ENCODE measurements at regions not wholly inside any gene's neighbourhood (a gene's known extent, or its start where the extent isn't known, plus 50 kb on each side); places are given as distances from the start of the nearest gene placed in this dataset.
A peak's percentile ranks its signal among the peaks of the same experiment; 100 is the strongest.

DNA sequence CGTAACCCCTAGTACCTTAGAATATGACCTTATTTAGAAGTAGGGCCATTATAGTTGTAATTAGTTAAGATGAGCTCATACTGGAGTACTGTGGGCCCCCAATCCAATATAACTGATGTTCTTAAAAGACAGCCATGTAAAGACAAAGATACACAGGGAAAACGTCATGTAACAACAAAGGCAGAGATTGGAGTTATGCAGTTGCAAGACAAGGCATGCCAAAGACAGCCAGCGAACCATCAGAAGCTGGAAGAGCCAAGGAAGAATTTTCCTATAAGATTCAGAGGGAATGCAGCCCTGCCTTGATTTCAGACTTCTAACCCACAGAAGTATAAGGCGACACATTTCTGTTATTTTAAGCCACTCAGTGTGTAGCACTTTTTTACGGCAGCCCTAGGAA lies 55.9 kb upstream of the TLK1 start:
- Mint-ChIP-seq H3K4me1 (peaks cover 21% of the 10 kb centered on the region), H3K27ac (no peak overlapping the region), H3K9me3 (peaks cover 21% of the 10 kb centered on the region), H3K27me3 (ENCODE audit: insufficient read depth) (no peaks in the 10 kb centered on the region), H3K36me3 (ENCODE audit: low read depth) (peaks cover 2% of the 10 kb centered on the region), H3K4me3 (no peak overlapping the region)
- WGBS, 2 experiments (ENCODE audit: insufficient coverage in 1 of 2, insufficient read length in 1 of 2), result 72 to 83% methylated on average over 5 of the region's 5 CpGs
- Histone ChIP-seq H3K36me3 (ENCODE audit: control insufficient read depth, insufficient read depth, low read length) (no peaks in the 10 kb centered on the region), H3K27ac (ENCODE audit: low read depth, low read length) (no peak overlapping the region), H3K4me1 (ENCODE audit: control insufficient read depth, insufficient read depth, low read length) (no peaks in the 10 kb centered on the region), H3K27me3 (ENCODE audit: control insufficient read depth, insufficient read depth, low read length, poor library complexity, severe bottlenecking) (no peaks in the 10 kb centered on the region), H3K9ac (ENCODE audit: extremely low read depth, low read length, poor library complexity, severe bottlenecking) (no peak overlapping the region), H3K9me3 (ENCODE audit: control insufficient read depth, low read length) (peaks cover 17% of the 10 kb centered on the region), H3K4me3 (ENCODE audit: low read length) (no peak overlapping the region)
- TF ChIP-seq, protein P1, sequence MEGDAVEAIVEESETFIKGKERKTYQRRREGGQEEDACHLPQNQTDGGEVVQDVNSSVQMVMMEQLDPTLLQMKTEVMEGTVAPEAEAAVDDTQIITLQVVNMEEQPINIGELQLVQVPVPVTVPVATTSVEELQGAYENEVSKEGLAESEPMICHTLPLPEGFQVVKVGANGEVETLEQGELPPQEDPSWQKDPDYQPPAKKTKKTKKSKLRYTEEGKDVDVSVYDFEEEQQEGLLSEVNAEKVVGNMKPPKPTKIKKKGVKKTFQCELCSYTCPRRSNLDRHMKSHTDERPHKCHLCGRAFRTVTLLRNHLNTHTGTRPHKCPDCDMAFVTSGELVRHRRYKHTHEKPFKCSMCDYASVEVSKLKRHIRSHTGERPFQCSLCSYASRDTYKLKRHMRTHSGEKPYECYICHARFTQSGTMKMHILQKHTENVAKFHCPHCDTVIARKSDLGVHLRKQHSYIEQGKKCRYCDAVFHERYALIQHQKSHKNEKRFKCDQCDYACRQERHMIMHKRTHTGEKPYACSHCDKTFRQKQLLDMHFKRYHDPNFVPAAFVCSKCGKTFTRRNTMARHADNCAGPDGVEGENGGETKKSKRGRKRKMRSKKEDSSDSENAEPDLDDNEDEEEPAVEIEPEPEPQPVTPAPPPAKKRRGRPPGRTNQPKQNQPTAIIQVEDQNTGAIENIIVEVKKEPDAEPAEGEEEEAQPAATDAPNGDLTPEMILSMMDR (conservative IDR thresholded peaks at IDR 0.05), result no peak
- DNase-seq, result no peak

DNA sequence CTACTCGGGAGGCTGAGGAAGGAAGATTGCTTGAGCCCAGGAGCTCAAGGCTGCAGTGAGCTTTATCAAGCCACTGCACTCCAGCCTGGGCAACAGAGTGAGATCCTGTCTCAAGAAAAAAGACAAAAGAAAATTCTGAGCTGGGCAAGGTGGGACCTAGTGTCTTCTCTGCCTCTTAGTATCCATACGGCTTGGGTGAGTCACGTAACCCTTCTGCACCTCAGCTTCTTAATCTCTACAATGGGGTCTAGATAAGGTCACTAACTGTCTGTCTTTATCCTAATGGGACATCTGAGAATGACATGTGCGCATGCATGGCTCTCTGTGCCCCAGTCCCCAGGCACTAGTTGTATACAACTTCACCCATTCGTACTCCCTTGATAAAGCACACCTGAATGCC lies 53.4 kb upstream of the TLK1 start:
- Histone ChIP-seq H3K4me1 (ENCODE audit: control insufficient read depth, insufficient read depth, low read length) (peaks cover 3% of the 10 kb centered on the region), H3K27ac (ENCODE audit: low read depth, low read length) (no peak overlapping the region), H3K9ac (ENCODE audit: extremely low read depth, low read length, poor library complexity, severe bottlenecking) (no peak overlapping the region), H3K27me3 (ENCODE audit: control insufficient read depth, insufficient read depth, low read length, poor library complexity, severe bottlenecking) (no peaks in the 10 kb centered on the region), H3K4me3 (ENCODE audit: low read length) (no peak overlapping the region), H3K9me3 (ENCODE audit: control insufficient read depth, low read length) (peaks cover 14% of the 10 kb centered on the region), H3K36me3 (ENCODE audit: control insufficient read depth, insufficient read depth, low read length) (no peaks in the 10 kb centered on the region)
- Mint-ChIP-seq H3K27me3 (ENCODE audit: insufficient read depth) (no peaks in the 10 kb centered on the region), H3K9me3 (peaks cover 18% of the 10 kb centered on the region), H3K4me1 (peaks cover 37% of the 10 kb centered on the region), H3K4me3 (no peak overlapping the region), H3K36me3 (ENCODE audit: low read depth) (peaks cover 2% of the 10 kb centered on the region), H3K27ac (no peak overlapping the region)
- DNase-seq, result no peak
- TF ChIP-seq, protein P1 (conservative IDR thresholded peaks at IDR 0.05), result no peak
- 93 to 97% methylated on average over 3 to 5 of the region's 5 CpGs for WGBS, 2 experiments (ENCODE audit: insufficient coverage in 1 of 2, insufficient read length in 1 of 2)

DNA sequence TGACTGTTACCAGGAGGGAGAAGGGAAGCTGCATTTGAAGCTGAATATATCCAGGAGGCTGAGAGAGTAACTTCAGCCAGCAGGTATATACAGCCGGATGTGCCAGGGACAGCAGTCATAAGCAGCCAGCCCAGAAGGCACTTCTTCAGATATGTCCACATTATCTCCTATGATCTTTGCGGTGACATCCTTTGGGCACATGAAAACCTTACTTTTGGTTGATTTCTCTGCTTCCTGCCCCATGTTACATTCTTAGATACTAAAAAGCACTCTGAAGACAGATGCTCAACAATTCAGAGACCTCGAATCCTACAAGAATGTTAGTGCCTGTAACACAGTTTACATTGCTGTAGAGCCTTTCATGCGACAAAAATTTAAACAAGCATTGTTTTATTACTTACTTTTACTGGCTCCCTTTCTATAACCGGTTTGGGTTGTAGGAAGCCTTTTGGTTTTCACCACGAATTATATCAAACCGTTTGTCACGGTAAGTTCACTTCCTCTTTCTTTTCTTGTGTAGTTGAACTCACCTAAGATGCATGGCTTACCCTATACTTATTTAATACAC lies 50.3 kb upstream of the TLK1 start:
- peaks cover 3% of the 10 kb centered on the region for H3K4me1 ChIP-seq (ENCODE audit: control insufficient read depth, insufficient read depth, low read length)
- H3K9me3 ChIP-seq (ENCODE audit: control insufficient read depth, low read length), result peaks cover 6% of the 10 kb centered on the region
- Mint-ChIP-seq H3K27ac (peak overlapping the region; percentile 45), H3K4me3 (peak overlapping the region; percentile 18), H3K36me3 (ENCODE audit: low read depth) (no peaks in the 10 kb centered on the region), H3K27me3 (ENCODE audit: insufficient read depth) (no peaks in the 10 kb centered on the region), H3K9me3 (peaks cover 3% of the 10 kb centered on the region), H3K4me1 (peaks cover 30% of the 10 kb centered on the region)
- no peak for DNase-seq
- H3K27me3 ChIP-seq (ENCODE audit: control insufficient read depth, insufficient read depth, low read length, poor library complexity, severe bottlenecking), result no peaks in the 10 kb centered on the region
- TF ChIP-seq, protein P1 (conservative IDR thresholded peaks at IDR 0.05), result no peak
- no peak overlapping the region for H3K27ac ChIP-seq (ENCODE audit: low read depth, low read length)
- 84 to 86% methylated on average over 8 of the region's 8 CpGs for WGBS, 2 experiments (ENCODE audit: insufficient coverage in 1 of 2, insufficient read length in 1 of 2)
- no peak overlapping the region for H3K9ac ChIP-seq (ENCODE audit: extremely low read depth, low read length, poor library complexity, severe bottlenecking)
- H3K4me3 ChIP-seq (ENCODE audit: low read length), result no peak overlapping the region
- no peaks in the 10 kb centered on the region for H3K36me3 ChIP-seq (ENCODE audit: control insufficient read depth, insufficient read depth, low read length)

Data from endodermal cell (in vitro differentiated cells).